GM12872 (cell line): ENCODE measurements at regions not wholly inside any gene's neighbourhood (a gene's known extent, or its start where the extent isn't known, plus 50 kb on each side); places are given as distances from the start of the nearest gene placed in this dataset.

Experiments used
- CTCF ChIP-seq: IDR thresholded peaks from 3 replicates; pipeline ENCODE4 v1.5.1; 2011; ENCODE audit warnings: low read depth, mild to moderate bottlenecking, low read length, moderate library complexity; ENCODE audit not compliant: insufficient read depth

GRCh38 chr1:99566290-99567021 is 79.5 kb upstream of the PALMD start:
- no peak for TF ChIP-seq CTCF

- TF ChIP-seq CTCF, result no peak
These were observed 75.3 kb upstream of the PALMD start for GRCh38 chr1:99570486-99571089.

- TF ChIP-seq CTCF, result no peak
These were observed 74.7 kb upstream of the PALMD start for GRCh38 chr1:99571092-99571734.

- no peak for TF ChIP-seq CTCF
These were observed 72.3 kb upstream of the PALMD start for GRCh38 chr1:99573431-99574217.

GRCh38 chr1:99577313-99577712 is 68.6 kb upstream of the PALMD start:
- no peak for TF ChIP-seq CTCF

GRCh38 chr1:99579691-99580172 is 66.2 kb upstream of the PALMD start:
- TF ChIP-seq CTCF, result no peak

- no peak for TF ChIP-seq CTCF
These were observed 65.5 kb upstream of the PALMD start for GRCh38 chr1:99580451-99580850.
